ENCODE measurements at regions not wholly inside any gene's neighbourhood (a gene's known extent, or its start where the extent isn't known, plus 50 kb on each side); places are given as distances from the start of the nearest gene placed in this dataset.

DNA sequence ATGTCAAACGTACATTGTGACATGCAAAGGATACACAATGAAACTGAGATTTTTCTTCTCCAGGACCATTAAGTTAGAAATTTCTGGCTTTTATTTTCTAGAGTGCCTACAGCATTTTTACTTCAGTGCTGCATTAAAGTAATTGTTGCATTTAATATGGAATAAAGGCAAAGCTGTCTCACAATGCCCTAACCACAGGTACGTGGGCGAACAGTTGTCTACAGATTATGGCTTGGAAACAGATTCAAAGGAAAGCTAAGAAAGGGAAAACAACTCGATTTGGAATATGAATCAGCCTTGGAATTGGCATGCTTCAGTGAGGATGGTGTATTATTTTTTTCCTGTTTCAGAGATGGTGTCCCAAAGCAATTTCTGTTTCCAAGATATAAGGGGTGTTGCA lies 79.1 kb upstream of the TUSC7 start:
- TF ChIP-seq CTCF (conservative IDR thresholded peaks at IDR 0.05; ENCODE audit: low read depth, low read length) (no peak), EZH2 (IDR thresholded peaks at IDR 0.05; ENCODE audit: low read length, unreplicated experiment) (no peak)
